H1 (cell line): ENCODE measurements at regions not wholly inside any gene's neighbourhood (a gene's known extent, or its start where the extent isn't known, plus 50 kb on each side); places are given as distances from the start of the nearest gene placed in this dataset.

Experiments used
- CTCF ChIA-PET: fragments of 300-600 bp; sonication (Branson Sonifier 250); formaldehyde crosslinking; loops from one replicate; lab custom pipeline; 2021; ENCODE audit not compliant: partially characterized antibody; lab: Charles Lee
- POLR2A ChIA-PET: fragments of 300-600 bp; sonication (Branson Sonifier 250); formaldehyde crosslinking; loops from one replicate; lab custom pipeline; 2021; ENCODE audit warnings: inconsistent platforms; ENCODE audit not compliant: partially characterized antibody; lab: Charles Lee
- DNase-seq, 2 experiments: peaks; one replicate each; pipeline versions ENCODE4 v3.0.0 to v3.0.0-alpha.2; 2010 to 2022; ENCODE audit warnings: low spot score in 2 of 2, low read depth in 1 of 2, mixed read lengths in 1 of 2
- FAIRE-seq: peaks from 2 replicates; lab custom pipeline; 2011; peaks lifted over from hg19 to GRCh38; lab: Jason Lieb, UNC
- H2AFZ ChIP-seq: 2 replicates; pipeline ENCODE4 v1.8.1; 2012; ENCODE audit warnings: low read length, inconsistent platforms
- H2AK5ac ChIP-seq: 2 replicates; pipeline ENCODE4 v1.6.1; 2013; ENCODE audit warnings: low read depth, low read length
- H2BK120ac ChIP-seq: replicated peaks from 2 replicates; pipeline ENCODE3; 2013; ENCODE audit warnings: low read depth, low read length, inconsistent platforms
- H2BK12ac ChIP-seq: 2 replicates; pipeline ENCODE4 v1.6.1; 2013; ENCODE audit warnings: low read depth, low read length
- H2BK15ac ChIP-seq: 2 replicates; pipeline ENCODE4 v1.6.1; 2013; ENCODE audit warnings: low read length
- H2BK20ac ChIP-seq: 2 replicates; pipeline ENCODE4 v1.6.1; 2013; ENCODE audit warnings: low read length
- H2BK5ac ChIP-seq: 2 replicates; pipeline ENCODE4 v1.6.1; 2013; ENCODE audit warnings: low read depth, low read length
- H3K14ac ChIP-seq: 2 replicates; pipeline ENCODE4 v1.6.1; 2013; ENCODE audit warnings: inconsistent platforms; ENCODE audit not compliant: insufficient read length
- H3K18ac ChIP-seq: 2 replicates; pipeline ENCODE4 v1.6.1; 2013; ENCODE audit warnings: low read length; ENCODE audit errors: extremely low read depth
- H3K23ac ChIP-seq: 2 replicates; pipeline ENCODE4 v1.6.1; 2013; ENCODE audit warnings: inconsistent platforms; ENCODE audit not compliant: insufficient read length
- H3K23me2 ChIP-seq: 2 replicates; pipeline ENCODE4 v1.6.1; 2013; ENCODE audit warnings: low read depth, low read length
- H3K27ac ChIP-seq: 2 replicates; pipeline ENCODE4 v1.6.1; 2011; ENCODE audit warnings: low read depth, low read length, inconsistent platforms
- H3K27me3 ChIP-seq, 4 experiments: replicated peaks in 1 of 4; 1 replicate in 1 of 4; 2 replicates in 3 of 4; pipeline versions ENCODE4 v1.6.1 to v1.8.1; 2011 to 2013; ENCODE audit warnings: low read length in 3 of 4, mild to moderate bottlenecking in 3 of 4, inconsistent platforms in 2 of 4, mixed read lengths in 2 of 4, moderate library complexity in 1 of 4; ENCODE audit not compliant: control insufficient read depth in 3 of 4, insufficient read depth in 3 of 4; ENCODE audit errors: extremely low read depth in 1 of 4
- H3K36me3 ChIP-seq, 4 experiments: 2 replicates each; pipeline versions ENCODE4 v1.6.1 to v1.8.1; 2011 to 2013; ENCODE audit warnings: mild to moderate bottlenecking in 4 of 4, low read length in 3 of 4, moderate library complexity in 2 of 4, control low read depth in 1 of 4, inconsistent platforms in 1 of 4; ENCODE audit not compliant: insufficient read depth in 4 of 4, control insufficient read depth in 2 of 4
- H3K4ac ChIP-seq: replicated peaks from 2 replicates; pipeline ENCODE3; 2013; ENCODE audit warnings: low read length, low read depth, mixed read lengths, inconsistent platforms; ENCODE audit not compliant: insufficient read length
- H3K4me1 ChIP-seq, 4 experiments: replicated peaks in 1 of 4; 1 replicate in 1 of 4; 2 replicates in 3 of 4; pipeline versions ENCODE4 v1.6.1 to v1.8.1; 2011 to 2013; ENCODE audit warnings: low read length in 3 of 4, inconsistent platforms in 2 of 4, mixed read lengths in 1 of 4; ENCODE audit not compliant: insufficient read depth in 4 of 4, control insufficient read depth in 3 of 4
- H3K4me2 ChIP-seq, 2 experiments: 2 replicates each; pipeline versions ENCODE4 v1.6.1 to v1.8.1; 2011 to 2013; ENCODE audit warnings: low read depth in 2 of 2, low read length in 2 of 2, control low read depth in 1 of 2, inconsistent platforms in 1 of 2, mild to moderate bottlenecking in 1 of 2; ENCODE audit not compliant: insufficient read depth in 1 of 2
- H3K4me3 ChIP-seq, 4 experiments: fragments of 200-600, 300-600 bp in 1 of 4; sonication (generic), shearing (Covaris generic), sonication (Bioruptor Twin) in 1 of 4; 2 replicates each; pipeline versions ENCODE4 v1.5.1 to v1.8.1; 2011 to 2016; ENCODE audit warnings: low read length in 4 of 4, low read depth in 3 of 4, control low read depth in 2 of 4, inconsistent platforms in 2 of 4, mild to moderate bottlenecking in 2 of 4, mixed read lengths in 1 of 4, moderate library complexity in 1 of 4; ENCODE audit not compliant: insufficient read depth in 2 of 4; ENCODE audit errors: extremely low read depth in 1 of 4
- H3K56ac ChIP-seq: replicated peaks from 2 replicates; pipeline ENCODE3; 2013; ENCODE audit warnings: low read depth, mild to moderate bottlenecking, mixed read lengths, low read length, inconsistent platforms; ENCODE audit not compliant: insufficient read length
- H3K79me1 ChIP-seq: 2 replicates; pipeline ENCODE4 v1.6.1; 2013; ENCODE audit warnings: low read depth, low read length, control low read depth
- H3K79me2 ChIP-seq, 2 experiments: 2 replicates each; pipeline versions ENCODE4 v1.6.1 to v1.8.1; 2012 to 2013; ENCODE audit warnings: low read length in 2 of 2, mild to moderate bottlenecking in 2 of 2, inconsistent platforms in 1 of 2; ENCODE audit not compliant: insufficient read depth in 2 of 2, control insufficient read depth in 1 of 2
- H3K9ac ChIP-seq, 4 experiments: replicated peaks in 1 of 4; 1 replicate in 1 of 4; 2 replicates in 3 of 4; pipeline versions ENCODE4 v1.6.1 to v1.8.1; 2011 to 2013; ENCODE audit warnings: low read depth in 3 of 4, low read length in 3 of 4, control low read depth in 2 of 4, mild to moderate bottlenecking in 2 of 4, moderate library complexity in 2 of 4, inconsistent platforms in 1 of 4; ENCODE audit errors: extremely low read depth in 1 of 4
- H3K9me3 ChIP-seq, 2 experiments: 2 replicates each; pipeline versions ENCODE4 v1.6.1 to v1.8.1; 2012 to 2013; ENCODE audit warnings: mild to moderate bottlenecking in 2 of 2, moderate library complexity in 2 of 2, control low read depth in 1 of 2, inconsistent platforms in 1 of 2, low read depth in 1 of 2, low read length in 1 of 2, mixed read lengths in 1 of 2; ENCODE audit not compliant: insufficient read depth in 2 of 2
- H4K20me1 ChIP-seq, 2 experiments: replicated peaks in 1 of 2; 2 replicates each; pipeline versions ENCODE3 to v1.8.1; 2011 to 2013; ENCODE audit warnings: inconsistent platforms in 2 of 2, low read length in 2 of 2, mild to moderate bottlenecking in 1 of 2; ENCODE audit not compliant: insufficient read depth in 2 of 2, control insufficient read depth in 1 of 2
- H4K5ac ChIP-seq: 2 replicates; pipeline ENCODE4 v1.6.1; 2013; ENCODE audit warnings: low read length, low read depth, mixed read lengths, inconsistent platforms; ENCODE audit not compliant: insufficient read length
- H4K8ac ChIP-seq: 2 replicates; pipeline ENCODE4 v1.8.0; 2013; ENCODE audit warnings: mild to moderate bottlenecking, moderate library complexity, low read length, inconsistent platforms; ENCODE audit not compliant: insufficient read depth; ENCODE audit errors: extremely low read depth
- H4K91ac ChIP-seq: replicated peaks from 2 replicates; pipeline ENCODE3; 2013; ENCODE audit warnings: low read length, mixed read lengths, inconsistent platforms; ENCODE audit not compliant: insufficient read length
- CTBP2 ChIP-seq: IDR thresholded peaks from 2 replicates; pipeline ENCODE4 v1.7.0; 2011; ENCODE audit warnings: borderline replicate concordance, mild to moderate bottlenecking, moderate library complexity, mixed read lengths, low read length; ENCODE audit not compliant: insufficient read depth, insufficient read length
- NANOG ChIP-seq: IDR thresholded peaks from 2 replicates; pipeline ENCODE4 v1.6.1; 2011; ENCODE audit warnings: low read length, low read depth, mild to moderate bottlenecking, inconsistent platforms; ENCODE audit not compliant: insufficient read depth, poor library complexity, severe bottlenecking
- PHF8 ChIP-seq: fragments of 200-600 bp; sonication (generic); conservative IDR thresholded peaks from 2 replicates; pipeline ENCODE4 v1.7.1; 2012; ENCODE audit warnings: low read depth, mild to moderate bottlenecking, inconsistent platforms, low read length, moderate library complexity
- RAD21 ChIP-seq, 2 experiments: IDR thresholded peaks in 1 of 2; conservative IDR thresholded peaks in 1 of 2; 2 replicates each; pipeline ENCODE4 v1.6.1; 2011; ENCODE audit warnings: low read depth in 2 of 2, low read length in 2 of 2, improper control_type of control experiment in 1 of 2, inconsistent platforms in 1 of 2, mild to moderate bottlenecking in 1 of 2, moderate library complexity in 1 of 2
- SIRT6 ChIP-seq: IDR thresholded peaks from one replicate; pipeline ENCODE4 v1.7.1; 2012; ENCODE audit warnings: low read length, inconsistent platforms
- TCF12 ChIP-seq: IDR thresholded peaks from 2 replicates; pipeline ENCODE4 v1.6.1; 2011; ENCODE audit warnings: low read depth, mild to moderate bottlenecking, low read length
- WGBS, 2 experiments: shearing (Covaris generic) in 1 of 2; methylation state at CpG; one replicate each; pipeline versions ENCODE4 v1.1.6 to v1.1.7; 2013 to 2015; ENCODE audit warnings: low lambda C conversion rate in 2 of 2, mixed read lengths in 2 of 2, inconsistent platforms in 1 of 2, low coverage in 1 of 2, missing lambda C conversion rate in 1 of 2; ENCODE audit not compliant: insufficient replicate concordance in 2 of 2, insufficient coverage in 1 of 2, insufficient read length in 1 of 2; ENCODE audit errors: extremely low coverage in 1 of 2, missing lambda C conversion rate in 1 of 2; 5-methylcytosine and 5-hydroxymethylcytosine counted together

DNA sequence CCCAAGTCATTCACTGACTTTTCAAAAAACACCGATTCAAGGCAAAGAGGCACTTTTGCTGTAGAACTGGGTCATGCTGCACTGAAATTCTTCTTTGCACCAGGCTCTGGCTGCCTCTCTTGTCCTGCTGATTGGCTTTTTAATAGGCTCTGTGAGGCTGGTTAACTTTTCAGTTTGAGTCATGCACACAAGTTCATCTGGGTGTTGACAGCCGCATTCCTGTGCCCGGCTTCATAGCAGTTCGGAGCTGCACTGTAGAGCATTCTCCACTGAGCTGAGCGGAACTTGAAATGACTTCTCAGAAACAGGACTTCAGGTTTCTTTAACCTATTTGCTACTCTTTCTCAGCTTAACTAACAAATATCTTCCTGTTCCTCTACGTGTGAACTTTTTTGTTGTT, 978.3 kb downstream of the UQCRFS1 start:
- no peak overlapping the region for H4K91ac ChIP-seq
- CTCF ChIA-PET = interaction anchor here (0.6 to 3.6 kb wide), 7 partner anchors 9 to 261 kb away, joined by 3 to 28 read pairs (median 6); no protein-coding TSS in a partner anchor
- H2BK12ac ChIP-seq = no peak overlapping the region
- no peak overlapping the region for H2BK20ac ChIP-seq
- no peak overlapping the region for H3K14ac ChIP-seq
- H3K79me1 ChIP-seq = no peaks in the 10 kb centered on the region
- POLR2A ChIA-PET = no interaction called here
- no peaks in the 10 kb centered on the region for H3K9me3 ChIP-seq
- no peak overlapping the region for H3K56ac ChIP-seq
- no peak overlapping the region for H2BK5ac ChIP-seq
- H4K5ac ChIP-seq = no peak overlapping the region
- WGBS, 2 experiments = 82% methylated on average over 6 of the region's 6 CpGs; no CpG with 5 or more reads in 1 of the 2 experiments
- H4K8ac ChIP-seq = no peak overlapping the region
- H2BK120ac ChIP-seq = no peak overlapping the region
- FAIRE-seq = no peak
- DNase-seq = no peak
- H2AK5ac ChIP-seq = no peak overlapping the region
- H3K79me2 ChIP-seq = no peaks in the 10 kb centered on the region; a peak in 1 of 4 replicates
- H3K27me3 ChIP-seq = no peaks in the 10 kb centered on the region
- no peak overlapping the region for H3K23ac ChIP-seq
- no peaks in the 10 kb centered on the region for H3K23me2 ChIP-seq
- no peak overlapping the region for H3K27ac ChIP-seq
- no peak overlapping the region for H3K4me2 ChIP-seq
- H3K9ac ChIP-seq = no peak overlapping the region
- H3K4me3 ChIP-seq = no peak overlapping the region
- no peaks in the 10 kb centered on the region for H4K20me1 ChIP-seq
- H2BK15ac ChIP-seq = no peak overlapping the region
- no peak overlapping the region for H3K18ac ChIP-seq
- TF ChIP-seq CTBP2 = no peak
- TF ChIP-seq SIRT6 = no peak
- no peak for TF ChIP-seq RAD21 (IDR thresholded peaks at IDR 0.05 in 1 of 2, conservative IDR thresholded peaks at IDR 0.05 in 1 of 2; ENCODE audit: low read depth in 2 of 2, low read length in 2 of 2)
- TF ChIP-seq TCF12 = no peak
- no peak for TF ChIP-seq PHF8
- no peak for TF ChIP-seq NANOG
- H3K4ac ChIP-seq = no peak overlapping the region
- H3K36me3 ChIP-seq = no peaks in the 10 kb centered on the region
- H3K4me1 ChIP-seq = no peaks in the 10 kb centered on the region; a peak in 2 of 7 replicates
- no peak overlapping the region for H2AFZ ChIP-seq
